ENCODE measurements at regions not wholly inside any gene's neighbourhood (a gene's known extent, or its start where the extent isn't known, plus 50 kb on each side); places are given as distances from the start of the nearest gene placed in this dataset.

DNA sequence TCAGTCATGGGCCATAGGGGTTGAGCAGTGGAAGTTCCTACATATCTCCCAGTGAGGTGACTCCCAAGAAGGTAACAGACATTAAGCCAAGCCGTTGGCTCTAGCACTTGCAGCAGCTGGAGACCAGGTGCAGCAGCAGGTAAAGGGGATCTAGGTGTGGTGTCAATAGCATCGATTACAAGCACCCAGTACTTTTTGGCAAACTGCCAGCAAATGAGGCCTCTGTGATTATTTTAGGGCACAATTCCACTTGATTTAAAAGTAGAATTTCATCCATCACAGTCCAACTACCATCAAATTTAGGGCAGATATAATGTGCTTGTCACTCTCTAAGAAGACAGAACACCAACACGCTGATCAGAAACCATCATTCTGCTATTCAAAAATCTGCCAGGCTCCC, 224.1 kb upstream of the EGLN3 start:
- Mint-ChIP-seq H3K27ac (no peak overlapping the region), H3K4me1 (ENCODE audit: low read depth) (no peaks in the 10 kb centered on the region), H3K9me3 (no peaks in the 10 kb centered on the region), H3K4me3 (no peak overlapping the region), H3K27me3 (no peaks in the 10 kb centered on the region), H3K36me3 (ENCODE audit: low read depth) (no peaks in the 10 kb centered on the region)
- DNase-seq, result no peak
- H3K27me3 ChIP-seq (ENCODE audit: control insufficient read depth in 1 of 2, insufficient read depth in 2 of 2, low read length in 2 of 2), result no peaks in the 10 kb centered on the region
- no peak for ATAC-seq (ENCODE audit: poor library complexity)
- H3K4me1 ChIP-seq (ENCODE audit: insufficient read depth, low read length), result no peaks in the 10 kb centered on the region
- POLR2A ChIA-PET, result no interaction called here
- H3K27ac ChIP-seq (ENCODE audit: low read depth in 1 of 2, low read length in 2 of 2), result no peak overlapping the region
- intact Hi-C loops (cut with DNase I, micrococcal nuclease), result no loop called here
- no peaks in the 10 kb centered on the region for H3K9me3 ChIP-seq (ENCODE audit: control insufficient read depth in 1 of 2, insufficient read depth in 1 of 2, low read length in 2 of 2)
- CTCF ChIA-PET, result no interaction called here
- H3K36me3 ChIP-seq (ENCODE audit: insufficient read depth, low read length), result no peaks in the 10 kb centered on the region
- H3K4me3 ChIP-seq (ENCODE audit: low read length), result no peak overlapping the region
- no peak for TF ChIP-seq CTCF (IDR thresholded peaks at IDR 0.05)

GRCh38 chr14:34173916-34174315, 223.0 kb upstream of the EGLN3 start:
- Mint-ChIP-seq H3K4me1 (ENCODE audit: low read depth) (no peaks in the 10 kb centered on the region), H3K36me3 (ENCODE audit: low read depth) (no peaks in the 10 kb centered on the region), H3K27me3 (no peaks in the 10 kb centered on the region), H3K27ac (no peak overlapping the region), H3K4me3 (no peak overlapping the region), H3K9me3 (no peaks in the 10 kb centered on the region)
- H3K9me3 ChIP-seq (ENCODE audit: control insufficient read depth in 1 of 2, insufficient read depth in 1 of 2, low read length in 2 of 2), result no peaks in the 10 kb centered on the region
- H3K27ac ChIP-seq (ENCODE audit: low read depth in 1 of 2, low read length in 2 of 2), result no peak overlapping the region
- H3K27me3 ChIP-seq (ENCODE audit: control insufficient read depth in 1 of 2, insufficient read depth in 2 of 2, low read length in 2 of 2), result no peaks in the 10 kb centered on the region
- ATAC-seq (ENCODE audit: poor library complexity) (no peak), DNase-seq (no peak)
- CTCF ChIA-PET, result no interaction called here
- POLR2A ChIA-PET, result no interaction called here
- no peak overlapping the region for H3K4me3 ChIP-seq (ENCODE audit: low read length)
- H3K36me3 ChIP-seq (ENCODE audit: insufficient read depth, low read length), result no peaks in the 10 kb centered on the region
- no peaks in the 10 kb centered on the region for H3K4me1 ChIP-seq (ENCODE audit: insufficient read depth, low read length)
- no peak for TF ChIP-seq CTCF (IDR thresholded peaks at IDR 0.05)
- intact Hi-C loops (cut with DNase I, micrococcal nuclease), result no loop called here

DNA sequence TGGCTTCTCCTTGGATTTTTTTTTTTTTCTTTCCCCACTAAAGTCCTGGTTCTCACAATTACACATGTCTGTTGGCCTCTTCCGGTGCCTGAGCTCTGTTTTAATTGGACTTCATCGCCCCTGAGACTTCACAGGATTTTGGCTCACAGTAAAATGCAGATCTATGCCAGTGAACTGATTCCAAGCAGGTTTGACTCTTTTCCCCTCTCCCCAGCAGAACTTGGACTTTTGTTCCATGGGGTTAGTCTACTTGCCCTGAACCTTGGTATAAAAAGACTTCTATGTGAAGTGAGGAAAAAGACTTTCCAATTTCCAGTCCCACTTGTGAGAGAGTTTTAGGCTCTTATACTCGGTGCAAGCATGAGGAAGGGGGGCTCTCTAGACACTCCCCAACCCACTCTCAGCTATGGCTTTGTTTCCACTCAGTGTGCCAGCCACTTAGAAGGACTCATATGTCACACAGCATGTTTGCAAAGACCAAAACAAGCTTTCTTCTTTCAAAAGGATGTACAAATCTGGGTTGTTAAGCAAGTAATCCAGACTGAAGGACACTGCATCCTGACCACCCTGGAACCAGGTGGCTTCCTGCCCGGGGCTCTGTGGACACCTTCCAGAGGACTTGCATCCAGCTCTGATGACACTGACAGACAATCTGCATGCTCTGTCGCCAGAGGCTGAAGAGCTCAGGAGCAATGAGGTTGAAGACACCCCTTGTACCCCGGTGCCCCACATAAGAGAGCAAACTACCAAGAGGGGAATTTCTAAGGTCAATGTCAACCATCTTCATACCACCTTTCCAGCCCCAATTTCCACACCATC, 221.9 kb upstream of the EGLN3 start:
- Mint-ChIP-seq H3K4me3 (no peak overlapping the region), H3K27ac (no peak overlapping the region), H3K9me3 (no peaks in the 10 kb centered on the region), H3K36me3 (ENCODE audit: low read depth) (no peaks in the 10 kb centered on the region), H3K4me1 (ENCODE audit: low read depth) (no peaks in the 10 kb centered on the region), H3K27me3 (no peaks in the 10 kb centered on the region)
- intact Hi-C loops (cut with DNase I, micrococcal nuclease), result no loop called here
- TF ChIP-seq CTCF (IDR thresholded peaks at IDR 0.05), result no peak
- no peak for ATAC-seq (ENCODE audit: poor library complexity)
- Histone ChIP-seq H3K27ac (ENCODE audit: low read depth in 1 of 2, low read length in 2 of 2) (no peak overlapping the region), H3K9me3 (ENCODE audit: control insufficient read depth in 1 of 2, insufficient read depth in 1 of 2, low read length in 2 of 2) (no peaks in the 10 kb centered on the region), H3K4me1 (ENCODE audit: insufficient read depth, low read length) (no peaks in the 10 kb centered on the region), H3K4me3 (ENCODE audit: low read length) (no peak overlapping the region), H3K27me3 (ENCODE audit: control insufficient read depth in 1 of 2, insufficient read depth in 2 of 2, low read length in 2 of 2) (no peaks in the 10 kb centered on the region), H3K36me3 (ENCODE audit: insufficient read depth, low read length) (no peaks in the 10 kb centered on the region)
- CTCF ChIA-PET, result no interaction called here
- POLR2A ChIA-PET, result no interaction called here
- no peak for DNase-seq
